ENCODE measurements at regions not wholly inside any gene's neighbourhood (a gene's known extent, or its start where the extent isn't known, plus 50 kb on each side); places are given as distances from the start of the nearest gene placed in this dataset.

- Histone ChIP-seq H3K4me2 (ENCODE audit: low read depth, low read length) (no peak overlapping the region), H3K27ac (ENCODE audit: extremely low read length, insufficient read depth, low read length) (no peak overlapping the region), H4K20me1 (ENCODE audit: insufficient read depth, low read length) (no peaks in the 10 kb centered on the region), H3K27me3 (ENCODE audit: control insufficient read depth in 1 of 2, insufficient read depth in 2 of 2, low read length in 2 of 2) (no peaks in the 10 kb centered on the region), H3K79me2 (ENCODE audit: insufficient read depth, low read length) (no peaks in the 10 kb centered on the region), H3K36me3 (replicated peaks in 1 of 2; ENCODE audit: control insufficient read depth in 1 of 2, insufficient read depth in 2 of 2, low read length in 2 of 2) (no peaks in the 10 kb centered on the region), H3K4me1 (ENCODE audit: insufficient read depth, low read length) (no peaks in the 10 kb centered on the region), H3K9ac (ENCODE audit: insufficient read depth, low read depth, low read length) (no peak overlapping the region), H3K9me3 (ENCODE audit: low read length) (peaks cover 89% of the 10 kb centered on the region), H3K4me3 (replicated peaks in 1 of 3; ENCODE audit: insufficient read depth in 1 of 3, low read depth in 2 of 3, low read length in 3 of 3) (no peak overlapping the region), H2AFZ (ENCODE audit: low read length) (no peak overlapping the region)
- in situ Hi-C loops (cut with HindIII; ENCODE audit: extremely low pct_ligation_motif_present, low pct_unique_long_range_greater_than_20kb): no loop called here
- no peak for FAIRE-seq
- ChIA-PET POLR2A (no interaction called here), CTCF (ENCODE audit: low intra/inter-chr PET ratio, low total read pairs) (no interaction called here)
- ATAC-seq: no peak
- intact Hi-C loops (cut with micrococcal nuclease; ENCODE audit: unreplicated experiment): no loop called here
- no TSS peak for BruUV-seq (replicated peaks)
- DNase-seq (ENCODE audit: low spot score): no peak
- no peak for TF ChIP-seq ZNF24 (IDR thresholded peaks at IDR 0.05)
- TF ChIP-seq FOXO1 (CRISPR knock-in tag; IDR thresholded peaks at IDR 0.05): no peak
- no peak for TF ChIP-seq ZNF263 (CRISPR knock-in tag; IDR thresholded peaks at IDR 0.05)
- no peak for TF ChIP-seq HOXA3 (CRISPR knock-in tag; IDR thresholded peaks at IDR 0.05)
- TF ChIP-seq KDM5A (IDR thresholded peaks at IDR 0.05; ENCODE audit: borderline replicate concordance, low read length): no peak
- TF ChIP-seq, protein P1, sequence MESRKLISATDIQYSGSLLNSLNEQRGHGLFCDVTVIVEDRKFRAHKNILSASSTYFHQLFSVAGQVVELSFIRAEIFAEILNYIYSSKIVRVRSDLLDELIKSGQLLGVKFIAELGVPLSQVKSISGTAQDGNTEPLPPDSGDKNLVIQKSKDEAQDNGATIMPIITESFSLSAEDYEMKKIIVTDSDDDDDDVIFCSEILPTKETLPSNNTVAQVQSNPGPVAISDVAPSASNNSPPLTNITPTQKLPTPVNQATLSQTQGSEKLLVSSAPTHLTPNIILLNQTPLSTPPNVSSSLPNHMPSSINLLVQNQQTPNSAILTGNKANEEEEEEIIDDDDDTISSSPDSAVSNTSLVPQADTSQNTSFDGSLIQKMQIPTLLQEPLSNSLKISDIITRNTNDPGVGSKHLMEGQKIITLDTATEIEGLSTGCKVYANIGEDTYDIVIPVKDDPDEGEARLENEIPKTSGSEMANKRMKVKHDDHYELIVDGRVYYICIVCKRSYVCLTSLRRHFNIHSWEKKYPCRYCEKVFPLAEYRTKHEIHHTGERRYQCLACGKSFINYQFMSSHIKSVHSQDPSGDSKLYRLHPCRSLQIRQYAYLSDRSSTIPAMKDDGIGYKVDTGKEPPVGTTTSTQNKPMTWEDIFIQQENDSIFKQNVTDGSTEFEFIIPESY (CRISPR knock-in tag; IDR thresholded peaks at IDR 0.05): no peak
- TF ChIP-seq, protein P2, sequence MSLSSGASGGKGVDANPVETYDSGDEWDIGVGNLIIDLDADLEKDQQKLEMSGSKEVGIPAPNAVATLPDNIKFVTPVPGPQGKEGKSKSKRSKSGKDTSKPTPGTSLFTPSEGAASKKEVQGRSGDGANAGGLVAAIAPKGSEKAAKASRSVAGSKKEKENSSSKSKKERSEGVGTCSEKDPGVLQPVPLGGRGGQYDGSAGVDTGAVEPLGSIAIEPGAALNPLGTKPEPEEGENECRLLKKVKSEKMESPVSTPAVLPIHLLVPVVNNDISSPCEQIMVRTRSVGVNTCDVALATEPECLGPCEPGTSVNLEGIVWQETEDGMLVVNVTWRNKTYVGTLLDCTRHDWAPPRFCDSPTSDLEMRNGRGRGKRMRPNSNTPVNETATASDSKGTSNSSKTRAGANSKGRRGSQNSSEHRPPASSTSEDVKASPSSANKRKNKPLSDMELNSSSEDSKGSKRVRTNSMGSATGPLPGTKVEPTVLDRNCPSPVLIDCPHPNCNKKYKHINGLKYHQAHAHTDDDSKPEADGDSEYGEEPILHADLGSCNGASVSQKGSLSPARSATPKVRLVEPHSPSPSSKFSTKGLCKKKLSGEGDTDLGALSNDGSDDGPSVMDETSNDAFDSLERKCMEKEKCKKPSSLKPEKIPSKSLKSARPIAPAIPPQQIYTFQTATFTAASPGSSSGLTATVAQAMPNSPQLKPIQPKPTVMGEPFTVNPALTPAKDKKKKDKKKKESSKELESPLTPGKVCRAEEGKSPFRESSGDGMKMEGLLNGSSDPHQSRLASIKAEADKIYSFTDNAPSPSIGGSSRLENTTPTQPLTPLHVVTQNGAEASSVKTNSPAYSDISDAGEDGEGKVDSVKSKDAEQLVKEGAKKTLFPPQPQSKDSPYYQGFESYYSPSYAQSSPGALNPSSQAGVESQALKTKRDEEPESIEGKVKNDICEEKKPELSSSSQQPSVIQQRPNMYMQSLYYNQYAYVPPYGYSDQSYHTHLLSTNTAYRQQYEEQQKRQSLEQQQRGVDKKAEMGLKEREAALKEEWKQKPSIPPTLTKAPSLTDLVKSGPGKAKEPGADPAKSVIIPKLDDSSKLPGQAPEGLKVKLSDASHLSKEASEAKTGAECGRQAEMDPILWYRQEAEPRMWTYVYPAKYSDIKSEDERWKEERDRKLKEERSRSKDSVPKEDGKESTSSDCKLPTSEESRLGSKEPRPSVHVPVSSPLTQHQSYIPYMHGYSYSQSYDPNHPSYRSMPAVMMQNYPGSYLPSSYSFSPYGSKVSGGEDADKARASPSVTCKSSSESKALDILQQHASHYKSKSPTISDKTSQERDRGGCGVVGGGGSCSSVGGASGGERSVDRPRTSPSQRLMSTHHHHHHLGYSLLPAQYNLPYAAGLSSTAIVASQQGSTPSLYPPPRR (CRISPR knock-in tag; IDR thresholded peaks at IDR 0.05; ENCODE audit: borderline replicate concordance): no peak
- no peak for TF ChIP-seq FLYWCH1 (CRISPR knock-in tag; IDR thresholded peaks at IDR 0.05)
- WGBS (ENCODE audit: low lambda C conversion rate): 23% methylated on average over 2 of the region's 2 CpGs
These were observed 260.7 kb upstream of the GRM7 start for GRCh38 chr3:6600237-6600636.
